ENCODE measurements at regions not wholly inside any gene's neighbourhood (a gene's known extent, or its start where the extent isn't known, plus 50 kb on each side); places are given as distances from the start of the nearest gene placed in this dataset.

DNA sequence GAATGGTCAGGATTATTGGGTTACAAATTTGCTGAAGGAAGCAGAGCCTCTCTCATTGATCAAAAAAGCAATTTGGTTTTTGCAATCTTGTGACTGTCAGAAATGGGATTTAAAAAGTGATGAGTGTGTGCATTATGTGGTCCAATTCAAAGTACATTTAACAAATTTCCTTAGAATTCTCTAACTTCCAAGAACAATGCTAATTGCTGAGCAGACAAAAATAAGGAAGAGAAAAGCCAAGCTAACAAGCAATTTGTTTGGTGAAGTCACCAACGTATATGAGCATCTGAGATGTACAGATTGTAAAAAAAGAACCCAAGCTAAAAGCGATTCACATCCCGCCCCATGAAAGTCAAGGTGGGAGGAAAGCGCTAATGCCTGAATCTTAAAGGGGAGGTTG lies 1643.9 kb downstream of the CDH8 start:
- TF ChIP-seq, protein P1, sequence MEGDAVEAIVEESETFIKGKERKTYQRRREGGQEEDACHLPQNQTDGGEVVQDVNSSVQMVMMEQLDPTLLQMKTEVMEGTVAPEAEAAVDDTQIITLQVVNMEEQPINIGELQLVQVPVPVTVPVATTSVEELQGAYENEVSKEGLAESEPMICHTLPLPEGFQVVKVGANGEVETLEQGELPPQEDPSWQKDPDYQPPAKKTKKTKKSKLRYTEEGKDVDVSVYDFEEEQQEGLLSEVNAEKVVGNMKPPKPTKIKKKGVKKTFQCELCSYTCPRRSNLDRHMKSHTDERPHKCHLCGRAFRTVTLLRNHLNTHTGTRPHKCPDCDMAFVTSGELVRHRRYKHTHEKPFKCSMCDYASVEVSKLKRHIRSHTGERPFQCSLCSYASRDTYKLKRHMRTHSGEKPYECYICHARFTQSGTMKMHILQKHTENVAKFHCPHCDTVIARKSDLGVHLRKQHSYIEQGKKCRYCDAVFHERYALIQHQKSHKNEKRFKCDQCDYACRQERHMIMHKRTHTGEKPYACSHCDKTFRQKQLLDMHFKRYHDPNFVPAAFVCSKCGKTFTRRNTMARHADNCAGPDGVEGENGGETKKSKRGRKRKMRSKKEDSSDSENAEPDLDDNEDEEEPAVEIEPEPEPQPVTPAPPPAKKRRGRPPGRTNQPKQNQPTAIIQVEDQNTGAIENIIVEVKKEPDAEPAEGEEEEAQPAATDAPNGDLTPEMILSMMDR (conservative IDR thresholded peaks at IDR 0.05) = no peak
- no peak for TF ChIP-seq EZH2 (IDR thresholded peaks at IDR 0.05; ENCODE audit: low read depth)

Data from PC-9 (cell line).